Astrocyte of the spinal cord (primary cell): ENCODE measurements at regions not wholly inside any gene's neighbourhood (a gene's known extent, or its start where the extent isn't known, plus 50 kb on each side); places are given as distances from the start of the nearest gene placed in this dataset.

Source experiments
- DNase-seq: peaks from one replicate; pipeline ENCODE4 v3.0.0; 2011; ENCODE audit warnings: low read depth, low spot score
- H3K4me3 ChIP-seq: 2 replicates; pipeline ENCODE4 v1.5.1; 2011; ENCODE audit warnings: low read depth, mild to moderate bottlenecking, low read length, moderate library complexity
- CTCF ChIP-seq: IDR thresholded peaks from 2 replicates; pipeline ENCODE4 v1.5.1; 2012; ENCODE audit warnings: low read depth, mild to moderate bottlenecking, low read length, inconsistent platforms
- in situ Hi-C: cut with HindIII; loops from 2 replicates; pipeline ENCODE4 v1.10.0; 2017; ENCODE audit warnings: low sequenced_read_pairs

GRCh38 chr2:55109219-55109891 is 59.1 kb upstream of the RTN4 start:
- in situ Hi-C loops, result no loop called here
- no peak for TF ChIP-seq CTCF
- peak; percentile 63 for DNase-seq
- H3K4me3 ChIP-seq, result no peak overlapping the region

- no peak for DNase-seq
- in situ Hi-C loops, result no loop called here
- no peak overlapping the region for H3K4me3 ChIP-seq
- TF ChIP-seq CTCF, result no peak
These were observed 58.4 kb upstream of the RTN4 start for GRCh38 chr2:55108456-55109160.

- peak; percentile 56 for DNase-seq
- in situ Hi-C loops, result no loop called here
- no peak for TF ChIP-seq CTCF
- H3K4me3 ChIP-seq, result no peak overlapping the region
These were observed 57.2 kb upstream of the RTN4 start for GRCh38 chr2:55107436-55107835.

GRCh38 chr2:55106148-55106547 is 55.9 kb upstream of the RTN4 start:
- in situ Hi-C loops, result no loop called here
- no peak for DNase-seq

GRCh38 chr2:55105456-55105855 is 55.2 kb upstream of the RTN4 start:
- TF ChIP-seq CTCF, result no peak
- no peak for DNase-seq
- no peak overlapping the region for H3K4me3 ChIP-seq
- in situ Hi-C loops, result no loop called here

More at GRCh38 chr2:55106148-55106547, 55.9 kb upstream of the RTN4 start:
- no peak overlapping the region for H3K4me3 ChIP-seq
- TF ChIP-seq CTCF, result no peak

- in situ Hi-C loops, result no loop called here
- no peak overlapping the region for H3K4me3 ChIP-seq
- DNase-seq, result no peak
- no peak for TF ChIP-seq CTCF
These were observed 52.8 kb upstream of the RTN4 start for GRCh38 chr2:55103046-55103445.
